Pons (tissue), 1 donor: ENCODE measurements at regions not wholly inside any gene's neighbourhood (a gene's known extent, or its start where the extent isn't known, plus 50 kb on each side); places are given as distances from the start of the nearest gene placed in this dataset.
A peak's percentile ranks its signal among the peaks of the same experiment; 100 is the strongest.

Source experiments
- DNase-seq: peaks from one replicate; pipeline ENCODE4 v3.0.0-alpha.2; 2016; ENCODE audit warnings: low spot score

GRCh38 chr14:65186951-65187350, 84.6 kb upstream of the MAX start:
- DNase-seq: no peak

- no peak for DNase-seq
Observed at GRCh38 chr14:65187421-65188049, 85.2 kb upstream of the MAX start.

- DNase-seq: no peak
Observed at GRCh38 chr14:65190312-65190711, 88.0 kb upstream of the MAX start.

- no peak for DNase-seq
Observed at GRCh38 chr14:65191716-65192115, 89.4 kb upstream of the MAX start.

GRCh38 chr14:65192686-65193085, 90.4 kb upstream of the MAX start:
- no peak for DNase-seq

GRCh38 chr14:65193916-65194590, 91.7 kb upstream of the MAX start:
- no peak for DNase-seq

- DNase-seq: no peak
Observed at GRCh38 chr14:65195042-65195719, 92.9 kb upstream of the MAX start.

- DNase-seq: no peak
Observed at GRCh38 chr14:65198346-65198745, 96.0 kb upstream of the MAX start.

GRCh38 chr14:65200454-65200853, 98.1 kb upstream of the MAX start:
- DNase-seq: no peak

GRCh38 chr14:65203574-65203973, 101.3 kb upstream of the MAX start:
- DNase-seq: no peak

- DNase-seq: no peak
Observed at GRCh38 chr14:65204056-65204455, 101.7 kb upstream of the MAX start.

GRCh38 chr14:65206078-65206447, 103.7 kb upstream of the MAX start:
- no peak for DNase-seq

- DNase-seq: no peak
Observed at GRCh38 chr14:65206448-65207096, 104.3 kb upstream of the MAX start.

GRCh38 chr14:65208548-65208947, 106.2 kb upstream of the MAX start:
- no peak for DNase-seq

- peak; percentile 72 for DNase-seq
Observed at GRCh38 chr14:65210118-65210821, 108.0 kb upstream of the MAX start.

- DNase-seq: no peak
Observed at GRCh38 chr14:65210822-65211182, 108.5 kb upstream of the MAX start.

GRCh38 chr14:65211341-65211987, 109.1 kb upstream of the MAX start:
- DNase-seq: no peak

GRCh38 chr14:65213316-65213715, 111.0 kb upstream of the MAX start:
- no peak for DNase-seq

- no peak for DNase-seq
Observed at GRCh38 chr14:65214741-65215140, 112.4 kb upstream of the MAX start.

GRCh38 chr14:65219353-65219752, 117.0 kb upstream of the MAX start:
- no peak for DNase-seq

GRCh38 chr14:65222440-65222858, 120.1 kb upstream of the MAX start:
- peak; percentile 87 for DNase-seq

GRCh38 chr14:65223636-65224035, 121.3 kb upstream of the MAX start:
- no peak for DNase-seq
